GM21723 (cell line): ENCODE measurements at regions not wholly inside any gene's neighbourhood (a gene's known extent, or its start where the extent isn't known, plus 50 kb on each side); places are given as distances from the start of the nearest gene placed in this dataset.
A peak's percentile ranks its signal among the peaks of the same experiment; 100 is the strongest.

Experiments used
- ATAC-seq: cut with Tn5 transposase; IDR thresholded peaks from one replicate; pipeline ENCODE4 v1.9.1; 2021; ENCODE audit warnings: mild to moderate bottlenecking, moderate library complexity; ENCODE audit not compliant: unreplicated experiment

GRCh38 chr4:89438102-89438831 lies 130.7 kb upstream of the GPRIN3 start:
- ATAC-seq: peak; percentile 74

GRCh38 chr4:89434364-89434988 lies 126.9 kb upstream of the GPRIN3 start:
- peak; percentile 66 for ATAC-seq

GRCh38 chr4:89427782-89428181 lies 120.2 kb upstream of the GPRIN3 start:
- ATAC-seq: no peak

DNA sequence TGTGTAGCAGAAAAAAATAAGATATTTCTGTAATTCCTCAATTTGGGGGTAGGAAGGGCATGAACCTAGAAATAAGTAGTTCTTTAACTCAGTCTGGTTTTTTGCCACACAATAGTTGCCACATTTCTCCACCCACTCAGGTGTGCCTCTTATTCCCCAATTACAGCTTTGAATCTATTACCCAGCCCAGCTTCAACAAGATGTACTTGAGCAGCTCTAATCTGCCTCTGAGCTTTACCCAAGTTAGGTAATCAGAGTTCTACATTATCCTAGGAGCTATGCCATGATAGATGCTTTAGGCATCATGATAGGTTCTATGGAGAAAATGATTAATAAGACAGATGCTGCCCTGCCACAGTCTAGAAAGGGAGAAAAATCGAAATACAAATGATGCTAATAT lies 117.4 kb upstream of the GPRIN3 start:
- no peak for ATAC-seq

- no peak for ATAC-seq
Measured at GRCh38 chr4:89422441-89422990, 114.9 kb upstream of the GPRIN3 start.

- ATAC-seq: no peak
Measured at GRCh38 chr4:89420507-89420906, 112.9 kb upstream of the GPRIN3 start.

DNA sequence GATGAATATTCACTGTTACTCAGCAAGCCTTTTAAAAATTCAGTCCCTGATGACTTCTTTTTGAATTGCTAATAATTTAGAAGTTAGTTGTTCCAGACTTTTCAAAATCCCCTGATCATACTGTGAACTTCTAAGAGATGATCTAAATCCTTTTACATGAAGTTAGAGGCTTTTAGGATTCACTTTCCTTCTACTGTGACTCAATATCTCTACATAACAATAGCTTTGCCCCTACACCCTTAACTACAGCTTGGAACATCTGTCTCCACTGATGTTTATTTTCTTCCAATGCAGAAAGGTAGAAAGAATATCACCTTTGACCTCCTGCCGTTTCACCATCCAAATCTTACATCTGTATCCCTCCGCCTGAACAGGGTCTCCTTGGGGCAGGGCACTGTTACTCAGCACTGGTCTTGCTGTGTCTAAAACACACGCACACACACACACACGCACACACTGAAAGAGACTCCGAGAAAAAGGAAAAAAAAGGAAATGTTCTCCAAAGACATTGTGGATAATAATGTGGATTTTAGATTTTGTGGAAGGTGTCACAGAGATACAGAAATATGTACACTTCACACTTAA lies 111.6 kb upstream of the GPRIN3 start:
- ATAC-seq: no peak

DNA sequence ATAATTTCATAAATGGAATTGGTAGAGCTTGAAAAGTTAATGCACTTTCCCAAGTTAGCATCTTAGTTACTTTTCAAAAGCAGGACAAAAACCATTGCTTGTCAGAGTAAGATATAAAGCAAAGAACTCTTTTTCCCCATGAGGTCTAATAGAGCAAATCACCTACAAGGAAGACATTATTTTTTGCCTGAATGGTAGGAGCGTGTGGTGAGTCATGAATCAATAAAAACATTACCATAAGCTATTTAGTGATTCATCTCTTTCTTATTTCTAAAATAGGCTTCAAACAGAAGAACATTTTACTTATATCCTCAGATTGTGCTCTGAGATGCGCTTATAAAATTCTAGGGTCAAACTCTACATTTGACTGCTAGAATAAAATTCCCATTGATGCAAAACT lies 109.4 kb upstream of the GPRIN3 start:
- ATAC-seq: no peak

GRCh38 chr4:89413518-89413917 lies 105.9 kb upstream of the GPRIN3 start:
- no peak for ATAC-seq

DNA sequence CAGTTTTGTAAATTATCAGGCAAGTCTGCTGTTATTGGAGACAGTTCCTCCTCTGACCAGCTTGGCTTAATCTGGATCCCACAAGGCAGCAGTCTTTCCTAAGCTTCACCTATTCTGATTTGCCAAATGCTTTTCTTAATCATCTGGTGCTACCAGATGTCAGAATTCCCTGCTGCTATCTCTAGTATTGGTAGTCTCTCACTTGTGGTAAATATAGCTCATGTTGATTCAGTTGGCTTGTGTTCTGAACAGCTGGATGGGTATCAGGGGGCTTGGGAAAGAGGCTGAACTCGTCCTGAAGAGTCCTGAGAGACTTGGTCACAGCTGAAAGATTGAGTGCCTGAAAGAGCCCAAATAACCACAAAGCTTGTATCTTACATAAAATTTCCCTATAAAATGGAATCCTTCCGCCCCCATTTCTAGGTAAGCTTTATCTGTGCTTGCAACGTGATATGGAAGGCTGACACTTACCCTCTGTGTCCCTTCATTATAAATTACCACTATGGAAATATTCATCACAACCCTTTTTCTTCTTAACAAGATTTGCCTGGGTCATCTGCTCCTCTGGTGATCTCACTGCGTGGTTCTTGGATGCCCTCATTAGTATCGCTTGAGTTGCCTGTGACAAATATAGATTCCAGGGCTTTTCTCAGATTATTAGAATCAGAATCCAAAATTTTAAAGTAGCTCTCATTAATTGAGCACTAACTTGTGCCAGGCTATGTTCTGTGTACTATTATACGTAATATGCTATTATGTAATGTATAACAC lies 104.1 kb upstream of the GPRIN3 start:
- ATAC-seq: no peak

DNA sequence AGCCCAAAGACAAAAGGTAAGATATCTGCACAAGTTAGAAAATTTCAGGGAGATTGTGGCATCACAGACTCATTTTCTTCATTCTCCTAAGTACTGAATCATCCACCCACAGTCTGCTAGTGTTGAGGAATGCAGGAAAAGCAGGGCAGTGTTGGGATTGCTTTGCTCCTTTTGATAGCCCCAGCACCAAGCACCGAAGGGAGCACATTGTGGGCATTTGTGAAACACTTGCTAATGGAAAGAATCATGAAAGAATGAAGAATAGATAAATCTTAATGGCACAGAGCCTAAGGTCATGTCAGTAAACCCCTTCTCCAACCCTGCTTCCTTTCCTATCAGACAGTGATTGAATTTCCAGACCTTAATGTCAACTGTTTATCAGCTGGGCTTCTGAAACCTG lies 103.1 kb upstream of the GPRIN3 start:
- no peak for ATAC-seq

DNA sequence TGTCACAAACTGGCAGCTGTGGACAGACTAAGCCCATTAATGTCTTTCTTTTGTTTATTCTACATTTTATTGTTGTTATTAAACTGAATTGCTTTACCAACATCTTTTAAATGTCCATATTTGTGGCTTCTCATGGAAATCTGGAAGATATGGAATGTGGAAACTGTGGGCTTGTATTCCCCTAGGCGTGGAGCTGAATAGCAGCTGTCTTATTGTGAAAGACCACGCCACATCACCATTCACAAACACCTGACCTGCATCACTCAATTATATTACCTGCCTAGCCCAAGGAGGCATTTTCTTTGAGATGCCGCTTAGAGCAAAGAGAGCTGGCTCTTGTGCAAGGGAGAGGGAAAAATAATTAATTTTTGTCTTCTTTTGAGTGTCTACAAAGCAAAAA lies 96.9 kb upstream of the GPRIN3 start:
- ATAC-seq: no peak

GRCh38 chr4:89403826-89404225 lies 96.2 kb upstream of the GPRIN3 start:
- ATAC-seq: no peak

DNA sequence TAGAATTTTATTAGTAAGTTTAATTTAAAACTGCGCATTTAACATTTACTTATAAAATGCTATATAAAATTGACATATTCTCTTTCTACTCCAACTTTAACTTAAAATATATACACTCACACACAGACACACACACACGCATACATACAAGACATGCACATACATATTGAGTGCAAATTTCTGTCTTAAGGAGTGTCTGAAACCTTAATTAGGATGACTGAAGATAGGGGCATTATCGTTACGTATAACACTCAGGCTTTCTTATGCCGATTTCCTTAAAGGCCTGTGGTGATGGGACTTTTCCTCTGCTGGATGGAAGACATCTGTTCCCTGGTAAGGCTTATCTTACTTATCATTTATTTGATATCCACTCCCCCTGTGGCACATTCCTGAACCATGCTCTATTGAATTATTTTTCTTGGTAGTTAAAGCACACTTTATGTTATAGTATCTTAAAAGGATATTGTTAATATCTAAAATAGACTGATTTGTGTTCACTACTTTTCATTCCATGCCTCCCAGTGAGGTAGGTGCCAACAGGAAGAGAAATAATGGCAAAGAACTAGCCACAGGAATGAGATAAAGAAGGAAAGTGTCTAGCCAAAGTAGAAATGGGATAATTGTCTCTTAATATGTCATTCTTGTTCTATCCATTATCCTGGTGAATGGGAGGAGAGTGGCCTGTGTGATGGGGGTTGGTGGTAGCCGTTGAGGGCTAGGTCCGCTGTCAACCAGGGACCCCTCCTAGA lies 92.9 kb upstream of the GPRIN3 start:
- no peak for ATAC-seq

DNA sequence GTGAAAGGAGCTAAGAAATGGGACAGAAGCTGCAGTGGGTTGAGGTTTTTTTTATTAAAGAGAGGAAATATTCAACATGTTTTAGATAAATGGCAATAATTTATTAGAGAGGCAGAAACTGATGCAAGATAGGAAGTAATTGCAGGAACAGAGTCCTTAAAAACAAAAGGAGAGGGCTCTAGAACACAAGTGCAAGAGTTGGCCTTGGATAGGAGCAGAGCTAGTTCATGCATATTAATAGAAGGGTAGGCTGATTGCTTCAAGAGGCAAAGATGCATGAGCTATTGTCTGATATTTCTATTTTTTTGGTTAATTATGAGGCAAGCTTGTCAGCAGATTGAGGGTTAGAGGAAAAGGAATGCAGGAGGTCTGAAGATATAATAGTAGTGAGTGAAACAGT lies 91.0 kb upstream of the GPRIN3 start:
- no peak for ATAC-seq

DNA sequence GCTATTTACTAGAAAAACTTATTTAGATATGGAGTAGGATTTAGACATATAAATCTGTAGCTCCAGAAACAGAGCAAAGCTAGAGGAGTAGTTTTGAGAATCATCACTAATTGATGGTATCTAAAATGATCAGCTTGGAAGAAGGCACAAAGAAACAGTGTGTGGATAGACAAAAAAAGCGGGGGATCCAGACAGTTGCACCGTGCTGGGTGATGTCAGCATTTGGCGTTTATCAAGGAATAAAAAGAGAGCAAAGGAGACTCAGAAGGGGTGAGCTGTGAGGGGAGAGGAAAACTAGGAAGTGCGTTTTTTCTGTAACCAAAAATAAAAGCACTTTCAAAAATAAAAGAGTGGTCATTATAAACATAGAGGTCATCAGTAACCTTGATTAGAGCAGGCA lies 90.5 kb upstream of the GPRIN3 start:
- ATAC-seq: no peak

DNA sequence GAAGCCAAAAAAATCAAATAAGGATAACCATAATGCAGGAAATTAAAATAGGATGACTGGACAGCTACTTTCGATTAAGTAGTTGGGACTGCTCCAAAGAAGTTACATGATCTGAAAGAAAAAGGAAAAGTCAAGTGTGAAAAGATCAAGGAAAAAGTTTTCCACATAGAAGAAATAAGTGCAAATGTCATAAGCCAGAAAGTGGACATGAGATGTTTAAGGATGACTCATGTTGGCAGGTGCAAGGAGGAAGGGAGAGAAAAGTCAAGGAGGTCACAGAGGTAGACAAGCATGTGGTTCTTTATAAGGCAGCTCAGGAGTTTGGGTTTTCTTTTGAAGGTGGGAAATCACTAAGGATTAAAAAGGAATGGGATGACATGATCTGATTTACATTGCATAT lies 89.8 kb upstream of the GPRIN3 start:
- no peak for ATAC-seq

GRCh38 chr4:89382439-89382838 lies 74.8 kb upstream of the GPRIN3 start:
- ATAC-seq: no peak

DNA sequence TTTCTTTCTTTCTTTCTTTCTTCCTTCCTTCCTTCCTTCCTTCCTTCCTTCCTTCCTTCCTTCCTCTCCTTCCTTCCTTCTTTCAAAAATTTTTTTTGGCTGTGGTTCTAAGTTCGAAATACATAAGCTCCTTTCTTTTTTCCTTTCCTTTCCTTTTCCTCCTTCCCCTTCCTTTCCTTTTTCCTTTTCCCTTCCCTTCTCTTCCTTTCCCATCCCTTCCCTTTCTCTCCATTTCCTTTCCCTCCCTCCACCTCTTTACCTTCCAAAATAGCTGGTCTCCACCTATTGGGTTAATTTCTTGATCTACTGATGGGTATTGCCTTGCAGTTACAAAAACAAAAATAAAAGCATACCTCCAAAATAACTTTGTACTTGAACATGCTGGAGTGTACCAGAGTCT lies 73.4 kb upstream of the GPRIN3 start:
- ATAC-seq: no peak

DNA sequence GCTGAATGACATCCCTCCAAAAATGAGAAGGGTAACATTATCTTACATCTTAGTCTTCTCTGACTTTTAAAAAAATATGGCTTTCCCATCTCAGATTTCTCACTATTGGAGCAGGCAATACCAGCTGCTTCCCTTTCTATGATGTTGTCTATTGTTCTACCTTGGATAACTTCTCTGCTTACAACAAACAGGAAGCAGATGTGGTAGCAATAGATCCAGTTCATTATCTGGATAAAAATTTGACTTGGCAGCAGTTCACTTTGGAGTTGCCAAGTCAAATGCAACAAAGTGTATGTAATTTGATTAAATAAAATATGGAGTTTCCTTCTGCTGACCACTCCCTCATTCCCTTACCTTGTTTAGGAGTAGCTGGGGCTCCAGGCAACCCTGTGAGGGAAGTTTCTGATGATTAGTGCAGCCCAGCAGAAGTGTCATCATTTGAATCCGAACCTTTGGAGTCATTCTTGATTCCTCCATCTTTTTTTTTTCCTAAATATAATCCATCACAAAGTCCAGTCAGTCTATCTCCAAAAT lies 72.0 kb upstream of the GPRIN3 start:
- ATAC-seq: no peak
